ENCODE measurements at regions not wholly inside any gene's neighbourhood (a gene's known extent, or its start where the extent isn't known, plus 50 kb on each side); places are given as distances from the start of the nearest gene placed in this dataset.

DNA sequence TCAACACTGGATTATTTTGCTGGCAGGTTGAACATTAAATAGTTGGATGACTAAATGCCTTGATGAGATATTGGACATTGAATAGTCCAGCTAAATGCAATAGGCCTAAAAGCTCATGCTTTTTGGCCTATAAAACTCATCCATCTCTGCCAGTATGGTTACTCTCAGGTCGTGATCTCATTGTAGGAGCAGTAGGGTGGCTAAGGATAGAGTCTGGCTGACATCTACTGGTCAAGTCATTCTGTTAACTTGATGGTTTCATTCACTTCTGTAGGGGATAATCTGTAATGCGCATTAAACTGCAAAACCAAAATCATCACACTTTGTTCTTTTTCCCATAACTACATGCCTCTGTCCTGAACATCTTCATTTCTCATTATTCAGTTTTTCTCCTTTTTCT lies 227.0 kb downstream of the DKK2 start:
- TF ChIP-seq POLR2AphosphoS5 (IDR thresholded peaks at IDR 0.05; ENCODE audit: low read depth, low read length) (no peak), CTCF (IDR thresholded peaks at IDR 0.05) (peak; percentile 23; the same call in 1 of the 2 replicates), REST (IDR thresholded peaks at IDR 0.05; ENCODE audit: insufficient read depth in 1 of 2, low read depth in 2 of 2, low read length in 1 of 2) (no peak)

Data from Panc1 (cell line).